Stimulated activated CD8-positive, alpha-beta memory T cell treated with anti-CD3 and anti-CD28 coated beads, Interleukin-7, amount 100 ng/mL, for 4 hours (primary cell): ENCODE measurements at regions not wholly inside any gene's neighbourhood (a gene's known extent, or its start where the extent isn't known, plus 50 kb on each side); places are given as distances from the start of the nearest gene placed in this dataset.
"Not testable (repeated sequence)": the region's sequence is repeated elsewhere in the genome, so short reads cannot be mapped to it uniquely, and the experiment has no call there.

Experiments
- DNase-seq, 2 donors: peaks; one replicate each; pipeline ENCODE4 v3.0.0-alpha.2; 2020; ENCODE audit warnings: low read depth in 2 of 2

GRCh38 chr16:13628156-13628555 is 291.8 kb upstream of the ERCC4 start:
- DNase-seq, result no peak

- DNase-seq, result no peak
Measured at GRCh38 chr16:13629704-13630103, 290.2 kb upstream of the ERCC4 start.

- DNase-seq, result no peak
Measured at GRCh38 chr16:13630374-13630773, 289.6 kb upstream of the ERCC4 start.

- DNase-seq, result no peak
Measured at GRCh38 chr16:13631213-13631767, 288.7 kb upstream of the ERCC4 start.

- DNase-seq, result no peak
Measured at GRCh38 chr16:13631916-13632315, 288.0 kb upstream of the ERCC4 start.

- not testable (repeated sequence) for DNase-seq
Measured at GRCh38 chr16:13632504-13632903, 287.4 kb upstream of the ERCC4 start.

GRCh38 chr16:13633391-13633861 is 286.5 kb upstream of the ERCC4 start:
- DNase-seq, result no peak

GRCh38 chr16:13634253-13634652 is 285.7 kb upstream of the ERCC4 start:
- DNase-seq, result no peak

- no peak for DNase-seq
Measured at GRCh38 chr16:13634959-13635358, 285.0 kb upstream of the ERCC4 start.

GRCh38 chr16:13638218-13638617 is 281.7 kb upstream of the ERCC4 start:
- DNase-seq, result no peak

- DNase-seq, result no peak
Measured at GRCh38 chr16:13643412-13643811, 276.5 kb upstream of the ERCC4 start.

GRCh38 chr16:13645601-13646245 is 274.2 kb upstream of the ERCC4 start:
- DNase-seq, result no peak

- no peak for DNase-seq
Measured at GRCh38 chr16:13660807-13661206, 259.1 kb upstream of the ERCC4 start.

GRCh38 chr16:13665876-13666275 is 254.1 kb upstream of the ERCC4 start:
- DNase-seq, result no peak

GRCh38 chr16:13672196-13672595 is 247.8 kb upstream of the ERCC4 start:
- no peak for DNase-seq

GRCh38 chr16:13680021-13680889 is 239.7 kb upstream of the ERCC4 start:
- DNase-seq, result no peak

GRCh38 chr16:13684819-13685563 is 235.0 kb upstream of the ERCC4 start:
- no peak for DNase-seq

GRCh38 chr16:13696017-13696416 is 223.9 kb upstream of the ERCC4 start:
- no peak for DNase-seq

- DNase-seq, result no peak
Measured at GRCh38 chr16:13697013-13697412, 222.9 kb upstream of the ERCC4 start.

GRCh38 chr16:13697568-13697967 is 222.4 kb upstream of the ERCC4 start:
- no peak for DNase-seq

GRCh38 chr16:13702614-13703013 is 217.3 kb upstream of the ERCC4 start:
- no peak for DNase-seq
